ENCODE measurements at regions not wholly inside any gene's neighbourhood (a gene's known extent, or its start where the extent isn't known, plus 50 kb on each side); places are given as distances from the start of the nearest gene placed in this dataset.
A peak's percentile ranks its signal among the peaks of the same experiment; 100 is the strongest.

- H3K27ac ChIP-seq (ENCODE audit: control insufficient read depth, insufficient read depth, low read length) = no peak overlapping the region
- DNase-seq (ENCODE audit: low read depth, low spot score) = peak; percentile 41
These were observed 153.5 kb downstream of the PRELID2 start for GRCh38 chr5:145681686-145682085.

GRCh38 chr5:145681216-145681615, 153.9 kb downstream of the PRELID2 start:
- Histone ChIP-seq H3K27me3 (ENCODE audit: control insufficient read depth, extremely low read depth, insufficient read depth, low read length) (no peaks in the 10 kb centered on the region), H2AFZ (ENCODE audit: control insufficient read depth, low read length) (no peak overlapping the region), H3K79me2 (ENCODE audit: control insufficient read depth, insufficient read depth, low read length) (no peaks in the 10 kb centered on the region), H3K4me1 (ENCODE audit: control insufficient read depth, extremely low read depth, insufficient read depth, low read length) (no peaks in the 10 kb centered on the region), H3K9me3 (ENCODE audit: control insufficient read depth, low read depth, low read length) (no peaks in the 10 kb centered on the region), H3K9me1 (ENCODE audit: control insufficient read depth, extremely low read depth, insufficient read depth, low read length) (no peaks in the 10 kb centered on the region), H4K20me1 (ENCODE audit: control insufficient read depth, extremely low read depth, insufficient read depth, low read length) (no peaks in the 10 kb centered on the region), H3K4me3 (ENCODE audit: control insufficient read depth in 2 of 3, extremely low read depth in 1 of 3, insufficient read depth in 2 of 3, low read depth in 1 of 3, low read length in 3 of 3) (no peak overlapping the region), H3K9ac (ENCODE audit: control insufficient read depth, extremely low read depth, insufficient read depth, low read length) (no peak overlapping the region), H3K36me3 (ENCODE audit: control insufficient read depth in 2 of 2, extremely low read depth in 1 of 2, insufficient read depth in 2 of 2, low read length in 2 of 2) (no peaks in the 10 kb centered on the region), H3K27ac (ENCODE audit: control insufficient read depth, insufficient read depth, low read length) (no peak overlapping the region), H3K4me2 (ENCODE audit: control insufficient read depth, extremely low read depth, insufficient read depth, low read depth, low read length) (no peak overlapping the region)
- DNase-seq (ENCODE audit: low read depth, low spot score) (no peak), FAIRE-seq (no peak)
- no peak for TF ChIP-seq CTCF (optimal IDR thresholded peaks at IDR 0.05 in 1 of 3, IDR thresholded peaks at IDR 0.05 in 1 of 3, conservative IDR thresholded peaks at IDR 0.05 in 1 of 3; ENCODE audit: extremely low read depth in 1 of 3, insufficient read depth in 2 of 3, low read length in 3 of 3)
- TF ChIP-seq EZH2 (IDR thresholded peaks at IDR 0.05; ENCODE audit: low read length) = no peak
- dilution Hi-C loops (cut with MboI; ENCODE audit: extremely low pct_ligation_motif_present, low sequenced_read_pairs) = no loop called here

More at GRCh38 chr5:145681686-145682085, 153.5 kb downstream of the PRELID2 start:
- H3K27me3 ChIP-seq (ENCODE audit: control insufficient read depth, extremely low read depth, insufficient read depth, low read length) = no peaks in the 10 kb centered on the region
- H3K79me2 ChIP-seq (ENCODE audit: control insufficient read depth, insufficient read depth, low read length) = no peaks in the 10 kb centered on the region
- H3K9ac ChIP-seq (ENCODE audit: control insufficient read depth, extremely low read depth, insufficient read depth, low read length) = no peak overlapping the region
- H3K4me3 ChIP-seq (ENCODE audit: control insufficient read depth in 2 of 3, extremely low read depth in 1 of 3, insufficient read depth in 2 of 3, low read depth in 1 of 3, low read length in 3 of 3) = no peak overlapping the region
- FAIRE-seq = peak; percentile 83
- no peak overlapping the region for H3K4me2 ChIP-seq (ENCODE audit: control insufficient read depth, extremely low read depth, insufficient read depth, low read depth, low read length)
- no peak overlapping the region for H2AFZ ChIP-seq (ENCODE audit: control insufficient read depth, low read length)
- dilution Hi-C loops (cut with MboI; ENCODE audit: extremely low pct_ligation_motif_present, low sequenced_read_pairs) = no loop called here
- H3K36me3 ChIP-seq (ENCODE audit: control insufficient read depth in 2 of 2, extremely low read depth in 1 of 2, insufficient read depth in 2 of 2, low read length in 2 of 2) = no peaks in the 10 kb centered on the region
- TF ChIP-seq EZH2 (IDR thresholded peaks at IDR 0.05; ENCODE audit: low read length) (no peak), CTCF (optimal IDR thresholded peaks at IDR 0.05 in 1 of 3, IDR thresholded peaks at IDR 0.05 in 1 of 3, conservative IDR thresholded peaks at IDR 0.05 in 1 of 3; ENCODE audit: extremely low read depth in 1 of 3, insufficient read depth in 2 of 3, low read length in 3 of 3) (peak; percentile 78 to 96 (median 81))
- H3K9me3 ChIP-seq (ENCODE audit: control insufficient read depth, low read depth, low read length) = no peaks in the 10 kb centered on the region
- H4K20me1 ChIP-seq (ENCODE audit: control insufficient read depth, extremely low read depth, insufficient read depth, low read length) = no peaks in the 10 kb centered on the region
- H3K9me1 ChIP-seq (ENCODE audit: control insufficient read depth, extremely low read depth, insufficient read depth, low read length) = no peaks in the 10 kb centered on the region
- H3K4me1 ChIP-seq (ENCODE audit: control insufficient read depth, extremely low read depth, insufficient read depth, low read length) = no peaks in the 10 kb centered on the region

Data from keratinocyte (primary cell).